ENCODE measurements at regions not wholly inside any gene's neighbourhood (a gene's known extent, or its start where the extent isn't known, plus 50 kb on each side); places are given as distances from the start of the nearest gene placed in this dataset.
"Not testable (repeated sequence)": the region's sequence is repeated elsewhere in the genome, so short reads cannot be mapped to it uniquely, and the experiment has no call there.

GRCh38 chr5:84746280-84746679 lies 361.6 kb upstream of the EDIL3 start:
- TF ChIP-seq, protein P1, sequence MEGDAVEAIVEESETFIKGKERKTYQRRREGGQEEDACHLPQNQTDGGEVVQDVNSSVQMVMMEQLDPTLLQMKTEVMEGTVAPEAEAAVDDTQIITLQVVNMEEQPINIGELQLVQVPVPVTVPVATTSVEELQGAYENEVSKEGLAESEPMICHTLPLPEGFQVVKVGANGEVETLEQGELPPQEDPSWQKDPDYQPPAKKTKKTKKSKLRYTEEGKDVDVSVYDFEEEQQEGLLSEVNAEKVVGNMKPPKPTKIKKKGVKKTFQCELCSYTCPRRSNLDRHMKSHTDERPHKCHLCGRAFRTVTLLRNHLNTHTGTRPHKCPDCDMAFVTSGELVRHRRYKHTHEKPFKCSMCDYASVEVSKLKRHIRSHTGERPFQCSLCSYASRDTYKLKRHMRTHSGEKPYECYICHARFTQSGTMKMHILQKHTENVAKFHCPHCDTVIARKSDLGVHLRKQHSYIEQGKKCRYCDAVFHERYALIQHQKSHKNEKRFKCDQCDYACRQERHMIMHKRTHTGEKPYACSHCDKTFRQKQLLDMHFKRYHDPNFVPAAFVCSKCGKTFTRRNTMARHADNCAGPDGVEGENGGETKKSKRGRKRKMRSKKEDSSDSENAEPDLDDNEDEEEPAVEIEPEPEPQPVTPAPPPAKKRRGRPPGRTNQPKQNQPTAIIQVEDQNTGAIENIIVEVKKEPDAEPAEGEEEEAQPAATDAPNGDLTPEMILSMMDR (optimal IDR thresholded peaks at IDR 0.05 in 1 of 3, IDR thresholded peaks at IDR 0.05 in 1 of 3, conservative IDR thresholded peaks at IDR 0.05 in 1 of 3; ENCODE audit: extremely low read depth in 1 of 3, insufficient read depth in 2 of 3, low read length in 3 of 3) = not testable (repeated sequence)
- not testable (repeated sequence) for TF ChIP-seq EZH2 (IDR thresholded peaks at IDR 0.05; ENCODE audit: low read length)
